ENCODE measurements at regions not wholly inside any gene's neighbourhood (a gene's known extent, or its start where the extent isn't known, plus 50 kb on each side); places are given as distances from the start of the nearest gene placed in this dataset.
A peak's percentile ranks its signal among the peaks of the same experiment; 100 is the strongest.

- peak; percentile 36 for DNase-seq
Observed at GRCh38 chr20:39660226-39660625, 698.1 kb downstream of the DHX35 start.

DNA sequence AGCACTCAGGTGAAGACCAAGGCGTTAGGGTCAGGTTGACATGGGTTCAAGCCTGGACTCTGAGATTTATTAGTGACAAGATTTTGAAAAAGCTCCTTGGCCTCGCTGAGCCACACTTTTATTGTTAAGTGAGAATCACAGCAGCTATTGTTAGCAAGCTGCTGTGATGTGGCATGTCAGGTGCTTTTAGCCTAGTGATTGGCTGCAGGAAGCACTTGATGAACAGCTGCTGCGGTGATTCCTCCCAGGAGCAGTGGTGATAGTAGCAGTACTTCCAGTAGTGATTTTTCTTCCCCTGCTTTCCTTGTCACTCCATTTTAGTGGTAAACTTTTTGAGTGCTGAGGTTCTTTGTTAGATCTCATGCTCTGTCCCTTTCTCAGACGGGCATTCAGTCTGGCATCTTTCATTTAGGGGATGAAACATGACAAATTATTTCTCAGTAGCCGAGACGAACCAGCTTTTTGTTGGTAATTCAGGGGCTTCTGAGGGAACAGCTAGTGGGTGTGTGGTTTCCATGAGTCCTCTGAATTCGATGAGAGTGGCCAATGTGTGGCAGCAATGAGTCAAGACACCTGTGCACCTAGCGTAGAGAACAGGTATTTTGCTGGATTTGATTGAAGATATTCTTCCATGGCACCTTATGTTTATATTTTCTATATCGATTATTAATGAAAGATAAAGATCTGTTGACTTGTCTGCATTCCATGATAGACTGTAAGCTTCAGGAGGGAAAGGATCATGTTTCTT, 696.7 kb downstream of the DHX35 start:
- no peak for DNase-seq

DNA sequence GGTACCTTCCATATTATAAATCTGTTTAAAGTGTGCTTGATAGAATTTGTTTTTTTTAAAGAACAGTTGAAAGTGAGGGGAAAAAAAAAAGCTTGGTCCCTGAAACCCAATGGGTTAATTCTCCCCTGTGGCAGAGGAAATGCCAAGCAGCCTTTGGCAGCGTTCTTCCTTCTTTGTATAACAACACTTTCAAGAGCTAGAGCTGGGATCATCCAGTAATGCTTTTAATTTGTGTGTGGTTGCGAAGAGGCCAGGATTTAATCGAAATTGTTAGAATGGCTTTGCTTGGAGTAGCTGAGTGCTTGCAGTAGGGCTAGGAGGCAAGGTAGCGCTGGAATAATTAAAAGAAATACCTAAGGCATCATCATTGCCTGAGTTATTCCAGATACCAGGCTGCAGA, 692.0 kb downstream of the DHX35 start:
- no peak for DNase-seq

DNA sequence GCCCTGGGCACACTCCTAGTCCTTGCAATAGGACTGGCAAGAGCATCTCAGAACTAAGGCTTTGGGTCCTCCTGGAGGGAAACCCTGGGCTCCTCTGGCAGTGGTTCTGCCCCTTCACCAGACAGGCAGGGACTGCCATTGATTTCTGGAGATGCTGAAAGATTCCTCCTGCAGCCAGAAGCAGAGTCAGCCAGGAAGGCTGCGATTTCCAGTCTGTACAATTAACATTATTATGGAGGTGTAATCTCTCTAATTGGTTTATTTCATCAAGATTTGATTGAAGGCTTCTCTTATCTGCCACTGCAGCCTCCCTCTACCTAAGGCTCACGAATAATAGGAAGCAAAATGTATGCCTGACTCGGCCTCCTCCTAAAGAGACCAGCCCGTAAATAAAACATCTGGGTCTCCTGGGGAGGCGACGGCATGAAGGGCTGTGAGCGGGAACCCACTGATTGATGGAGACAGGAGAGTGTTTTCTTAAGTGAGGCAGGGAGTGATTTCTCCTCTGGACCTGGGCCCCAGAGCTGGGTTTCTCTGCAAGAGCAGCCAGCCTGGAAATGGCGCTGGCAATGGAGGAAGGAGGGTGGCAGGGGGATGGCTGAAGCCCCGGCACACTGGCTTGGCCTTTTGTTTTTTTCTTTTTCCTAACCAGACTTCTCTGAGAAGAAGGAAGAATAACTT, 689.6 kb downstream of the DHX35 start:
- DNase-seq: no peak

GRCh38 chr20:39646874-39647413, 684.8 kb downstream of the DHX35 start:
- no peak for DNase-seq

- no peak for DNase-seq
Observed at GRCh38 chr20:39645131-39645530, 683.0 kb downstream of the DHX35 start.

DNA sequence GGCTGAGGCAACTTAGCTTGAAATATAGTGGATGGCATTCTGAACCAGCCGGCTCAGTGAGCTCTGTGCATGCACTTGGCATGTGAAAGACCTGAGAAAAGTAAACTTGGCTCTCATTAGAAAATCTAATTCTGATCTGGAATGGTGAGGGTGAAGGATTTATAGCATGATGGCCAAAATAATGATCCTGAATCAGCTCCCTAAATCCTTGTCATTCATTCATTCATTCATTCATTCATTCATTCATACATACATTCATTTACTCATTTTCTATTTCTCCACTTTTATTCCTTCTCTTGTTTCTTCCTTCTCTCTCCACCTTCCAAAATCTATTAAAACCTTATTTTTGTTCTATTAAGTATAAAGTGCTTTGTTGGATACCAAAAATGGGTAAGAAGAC, 681.1 kb downstream of the DHX35 start:
- no peak for DNase-seq

DNA sequence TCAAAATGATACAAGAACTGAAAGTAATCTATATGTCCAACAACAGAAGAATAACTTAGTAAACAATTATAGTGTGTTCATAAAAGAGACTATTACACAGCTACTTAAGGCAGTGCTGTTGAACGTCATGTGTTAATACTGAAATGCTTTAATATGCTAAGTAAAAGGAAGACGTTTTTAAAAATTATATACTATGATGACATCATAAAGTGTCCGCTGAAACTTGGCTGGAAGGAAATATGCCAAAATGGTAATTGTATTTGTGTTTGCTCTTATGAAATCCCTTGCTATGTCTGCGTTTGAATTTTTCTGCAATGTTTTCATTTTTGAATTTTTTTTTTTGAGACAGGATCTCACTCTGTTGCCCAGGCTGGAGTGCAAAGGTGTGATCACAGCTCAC, 679.3 kb downstream of the DHX35 start:
- DNase-seq: no peak

DNA sequence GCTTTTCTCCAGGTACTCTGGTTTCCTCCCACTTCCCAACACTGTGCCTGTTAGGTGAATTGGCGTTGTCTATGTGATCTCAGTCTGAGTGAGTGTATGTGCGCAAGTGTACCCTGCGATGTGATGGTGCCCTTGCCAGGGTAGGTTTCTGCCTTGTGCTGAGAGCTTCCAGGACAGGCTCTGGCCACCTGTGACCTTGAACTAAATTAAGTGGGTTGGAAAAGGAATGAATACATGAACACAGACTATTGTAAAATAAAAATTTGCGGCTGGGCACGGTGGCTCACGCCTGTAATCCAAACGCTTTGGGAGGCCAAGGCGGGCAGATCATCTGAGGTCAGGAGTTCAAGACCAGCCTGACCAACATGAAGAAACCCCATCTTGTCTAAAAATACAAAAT, 678.0 kb downstream of the DHX35 start:
- no peak for DNase-seq

DNA sequence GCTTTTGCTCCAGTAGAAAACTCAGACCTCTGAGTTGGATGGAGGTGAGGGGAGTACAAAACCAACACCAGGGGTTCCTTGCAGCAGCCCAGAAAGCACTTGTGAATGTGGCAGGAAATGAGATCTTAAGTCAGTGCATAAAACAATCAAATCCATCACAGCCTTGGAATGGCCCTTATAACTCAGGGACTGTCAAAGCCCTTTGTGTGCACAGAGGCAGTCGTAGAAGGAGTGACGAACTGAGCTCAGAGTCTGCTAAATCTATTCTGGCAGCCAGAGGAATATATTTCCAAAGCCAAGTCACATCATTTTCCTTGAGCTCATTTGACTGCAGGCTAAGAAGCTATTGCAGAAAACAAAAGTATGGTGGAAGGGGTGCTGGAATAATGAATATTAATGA, 676.6 kb downstream of the DHX35 start:
- DNase-seq: no peak

- DNase-seq: no peak
Observed at GRCh38 chr20:39633689-39634088, 671.5 kb downstream of the DHX35 start.

- no peak for DNase-seq
Observed at GRCh38 chr20:39632757-39633156, 670.6 kb downstream of the DHX35 start.

DNA sequence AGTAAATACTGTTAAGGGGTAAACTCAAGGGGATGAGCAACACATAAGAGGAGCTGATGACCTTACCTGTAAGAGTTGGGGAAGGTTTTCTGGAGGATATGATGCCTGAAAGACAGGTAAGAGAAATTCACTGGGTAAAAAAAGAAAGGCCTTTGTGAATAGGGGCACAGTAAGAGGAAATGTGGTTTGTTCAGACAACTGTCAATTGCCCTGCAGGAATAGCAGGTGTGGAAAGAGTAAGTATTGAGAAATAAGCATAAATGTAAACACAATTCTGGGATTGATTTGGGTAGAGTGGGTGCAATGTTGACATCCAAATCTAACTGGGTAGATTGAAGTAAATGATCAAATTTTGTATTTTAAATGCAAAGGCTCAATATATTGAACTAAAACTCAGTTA, 670.0 kb downstream of the DHX35 start:
- no peak for DNase-seq

- peak; percentile 50 for DNase-seq
Observed at GRCh38 chr20:39631557-39631956, 669.4 kb downstream of the DHX35 start.

DNA sequence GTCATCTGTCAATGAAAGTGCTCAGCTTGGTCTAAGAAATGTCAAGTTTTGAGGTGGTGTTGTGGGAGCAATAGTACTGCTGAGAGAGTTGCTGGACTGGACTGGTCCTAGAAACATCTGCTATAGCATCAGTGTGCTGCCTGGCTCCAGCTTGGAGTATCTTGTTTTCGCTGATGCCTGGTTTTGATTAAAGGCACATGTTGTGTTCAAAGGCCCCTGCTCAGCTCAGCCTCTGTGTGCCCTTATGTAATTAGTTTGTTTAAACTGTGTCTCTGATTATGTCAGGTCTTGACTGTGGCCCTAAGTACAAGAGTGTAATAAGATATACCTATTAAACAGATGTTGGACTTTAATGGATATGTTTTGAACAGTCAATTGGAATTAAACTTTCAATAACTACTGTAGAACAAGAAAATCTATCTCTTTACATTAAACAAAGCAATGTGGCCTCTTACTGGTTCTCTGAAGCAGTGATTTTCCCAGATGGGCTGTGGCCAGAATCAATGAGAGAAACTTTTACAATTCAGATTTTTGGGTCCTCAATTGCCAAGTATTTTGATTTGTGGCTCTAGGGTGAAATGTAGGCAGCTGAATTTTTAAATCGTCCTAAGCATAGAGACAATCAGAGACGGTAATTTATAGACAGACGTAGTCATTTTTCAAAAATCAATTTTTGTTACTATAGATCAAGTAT, 668.2 kb downstream of the DHX35 start:
- no peak for DNase-seq

GRCh38 chr20:39627765-39628164, 665.6 kb downstream of the DHX35 start:
- no peak for DNase-seq

GRCh38 chr20:39624316-39624715, 662.2 kb downstream of the DHX35 start:
- no peak for DNase-seq

DNA sequence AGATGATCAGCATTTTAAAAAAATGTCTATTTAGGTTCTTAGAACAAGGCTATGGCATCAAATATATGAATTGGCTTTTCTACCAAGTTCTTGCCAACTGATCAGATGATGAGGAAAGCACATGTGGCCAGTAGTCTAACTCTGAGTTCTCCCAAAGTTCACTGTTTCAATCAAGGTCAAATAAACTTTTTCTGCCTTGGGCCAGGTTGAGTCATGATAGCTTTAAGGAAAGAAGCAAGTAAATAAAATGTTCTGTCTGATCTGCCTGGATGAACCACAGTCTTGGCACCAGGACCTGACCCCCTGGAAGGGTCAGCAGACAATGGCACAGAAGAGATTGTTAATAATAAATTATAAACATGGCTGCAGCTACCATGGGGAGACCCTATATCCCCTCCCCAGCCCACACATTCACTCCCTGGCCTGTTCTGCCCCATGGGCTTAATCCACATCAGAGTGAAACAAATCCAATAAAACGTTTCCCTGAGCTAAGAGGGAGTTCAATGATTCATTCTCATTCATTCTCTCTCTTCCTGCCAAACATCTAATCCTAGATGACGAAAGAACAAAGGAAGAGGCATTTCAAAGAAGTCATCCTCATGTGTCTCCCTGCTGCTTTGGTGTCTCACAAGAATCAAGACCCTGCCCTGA, 661.6 kb downstream of the DHX35 start:
- DNase-seq: peak; percentile 68

DNA sequence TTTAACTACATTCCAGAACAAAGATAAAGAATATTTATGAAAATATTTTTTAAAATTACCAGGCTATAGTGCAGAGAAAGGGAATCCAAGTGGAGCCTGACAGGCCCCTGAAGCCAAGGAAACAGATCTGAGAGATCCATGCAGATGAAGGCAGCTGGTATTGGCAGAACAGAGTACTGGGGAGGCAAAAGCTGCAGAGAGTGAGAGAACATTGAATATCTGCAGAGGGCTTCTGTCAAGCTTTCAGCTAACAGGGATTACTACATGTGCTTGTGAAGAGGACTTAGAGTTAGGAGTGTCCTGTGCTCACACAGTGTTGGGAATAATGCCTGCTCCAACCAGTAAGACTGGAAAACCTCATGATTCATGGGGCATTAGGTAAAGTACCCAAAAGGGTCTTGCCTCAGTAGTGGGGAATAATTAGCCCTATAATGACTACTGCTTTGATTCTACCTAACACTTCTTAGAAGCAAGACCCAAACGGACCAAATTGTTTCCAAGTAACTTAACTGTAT, 657.2 kb downstream of the DHX35 start:
- DNase-seq: no peak

DNA sequence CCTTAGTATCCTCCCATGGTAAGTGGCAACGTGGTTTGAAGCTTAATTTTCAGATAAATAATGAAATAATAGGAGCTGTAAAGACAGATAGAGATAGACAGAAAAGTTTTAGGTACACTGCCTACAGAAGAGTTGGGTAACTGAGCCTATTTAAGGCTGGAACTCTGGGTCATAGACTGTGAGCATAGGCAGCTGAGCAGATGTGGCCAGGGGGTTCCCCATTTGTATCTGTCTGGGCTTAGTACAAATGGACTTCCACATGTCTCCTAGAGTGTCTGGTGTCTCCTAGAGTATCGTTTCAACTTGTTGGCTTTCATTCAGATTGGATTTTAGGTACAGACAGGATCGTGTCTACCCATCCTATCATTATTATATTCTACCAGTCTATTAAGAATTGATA, 649.8 kb downstream of the DHX35 start:
- no peak for DNase-seq

- peak; percentile 33 for DNase-seq
Observed at GRCh38 chr20:39607141-39607540, 645.0 kb downstream of the DHX35 start.

DNA sequence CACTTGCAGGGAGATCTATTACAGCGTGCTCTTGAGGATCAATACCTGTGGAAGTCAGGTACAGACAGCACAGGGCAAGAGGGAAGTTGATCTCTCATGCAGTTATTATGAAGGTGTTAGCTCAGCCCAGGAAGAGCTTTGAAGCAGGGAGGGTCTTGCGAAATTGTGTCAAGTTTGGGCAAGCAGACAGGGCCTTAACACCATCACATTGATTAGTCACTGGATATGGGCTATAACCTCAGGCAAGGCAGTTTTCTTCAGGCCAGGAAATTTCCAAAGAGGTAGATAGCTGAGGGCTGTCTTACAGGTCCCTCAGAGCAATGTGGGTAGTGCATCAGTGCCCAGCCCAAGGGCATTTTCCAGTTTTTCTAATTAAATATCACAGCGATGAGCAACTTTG, 643.8 kb downstream of the DHX35 start:
- DNase-seq: no peak

DNA sequence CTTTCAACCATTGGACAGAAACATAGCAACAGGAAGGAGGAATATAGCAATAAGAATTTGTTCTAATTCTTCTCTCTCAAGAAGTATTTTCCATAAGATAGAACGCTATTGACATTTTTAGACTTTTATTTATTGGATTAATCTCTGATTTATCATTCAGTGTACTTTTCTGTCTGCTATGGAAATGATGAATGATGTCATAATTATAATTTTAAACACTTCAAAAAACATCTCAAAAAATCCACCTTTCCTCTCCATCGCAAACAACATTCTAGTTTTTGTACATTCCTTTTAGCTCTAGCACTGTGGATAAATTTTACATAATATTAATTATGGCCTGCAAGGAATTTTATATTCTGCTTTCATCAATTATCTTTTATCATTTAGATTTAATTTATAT, 643.2 kb downstream of the DHX35 start:
- no peak for DNase-seq

Measured in kidney glomerular epithelial cell (primary cell).